HepG2 (cell line): ENCODE measurements at regions not wholly inside any gene's neighbourhood (a gene's known extent, or its start where the extent isn't known, plus 50 kb on each side); places are given as distances from the start of the nearest gene placed in this dataset.

ENCODE experiments used
- ATAC-seq: fragments of 200-7000 bp; cut with Tn5 transposase; 3 replicates; pipeline ENCODE4 v1.9.1; 2020; ENCODE audit warnings: mild to moderate bottlenecking, moderate library complexity
- BruUV-seq: library from RNA; stranded (reverse); fragments of 400-500 nt; replicated peaks from 2 replicates; lab custom pipeline; 2021; lab: Mats Ljungman, UMichigan
- CTCF ChIA-PET: fragments of 300-600 bp; formaldehyde crosslinking; extraction: SDS; loops from one replicate; lab custom pipeline; 2021; ENCODE audit warnings: low total read pairs, inconsistent platforms, low intra/inter-chr PET ratio; lab: Yijun Ruan, JAX
- POLR2A ChIA-PET: fragments of 350-600 bp; sonication (Branson Sonifier 250); formaldehyde crosslinking; loops from one replicate; lab custom pipeline; 2020; ENCODE audit warnings: antibody characterized with exemption, inconsistent platforms; lab: Yijun Ruan, JAX
- DNase-seq: peaks from one replicate; pipeline ENCODE4 v3.0.0-alpha.2; 2015; ENCODE audit warnings: low spot score
- FAIRE-seq: peaks from 3 replicates; lab custom pipeline; 2011; peaks lifted over from hg19 to GRCh38; lab: Jason Lieb, UNC
- H2AFZ ChIP-seq: one replicate; pipeline ENCODE4 v1.6.1; 2011; ENCODE audit warnings: low read length, inconsistent platforms
- H3K27ac ChIP-seq: fragments of 300-600 bp; 3 replicates; pipeline ENCODE4 v1.8.0; 2011; ENCODE audit warnings: mixed run types, mild to moderate bottlenecking, mixed read lengths, low read length, inconsistent platforms; ENCODE audit not compliant: insufficient read depth; ENCODE audit errors: extremely low read length
- H3K27me3 ChIP-seq, 2 experiments: fragments of 200-600 bp in 1 of 2; 2 replicates in 1 of 2; 3 replicates in 1 of 2; pipeline versions ENCODE4 v1.6.0 to v1.8.0; 2011; ENCODE audit warnings: low read length in 2 of 2, mild to moderate bottlenecking in 2 of 2, moderate library complexity in 2 of 2, inconsistent platforms in 1 of 2; ENCODE audit not compliant: insufficient read depth in 2 of 2, control insufficient read depth in 1 of 2
- H3K36me3 ChIP-seq, 2 experiments: fragments of 200-600 bp in 1 of 2; replicated peaks in 1 of 2; 2 replicates in 1 of 2; 3 replicates in 1 of 2; pipeline versions ENCODE4 v1.5.1 to v1.8.0; 2011; ENCODE audit warnings: low read length in 2 of 2, inconsistent platforms in 1 of 2; ENCODE audit not compliant: insufficient read depth in 2 of 2, control insufficient read depth in 1 of 2
- H3K4me1 ChIP-seq: 2 replicates; pipeline ENCODE4 v1.5.1; 2012; ENCODE audit warnings: low read length, inconsistent platforms; ENCODE audit not compliant: insufficient read depth
- H3K4me2 ChIP-seq: 2 replicates; pipeline ENCODE4 v1.6.0; 2011; ENCODE audit warnings: low read depth, low read length, inconsistent platforms
- H3K4me3 ChIP-seq, 3 experiments: fragments of 200-600 bp in 1 of 3; sonication (generic), shearing (Covaris generic) in 1 of 3; replicated peaks in 1 of 3; 2 replicates each; pipeline ENCODE4 v1.5.1; 2011 to 2016; ENCODE audit warnings: low read length in 3 of 3, inconsistent platforms in 2 of 3, low read depth in 2 of 3, mild to moderate bottlenecking in 2 of 3, control low read depth in 1 of 3, mixed read lengths in 1 of 3; ENCODE audit not compliant: insufficient read depth in 1 of 3
- H3K79me2 ChIP-seq: one replicate; pipeline ENCODE4 v1.6.1; 2011; ENCODE audit warnings: low read length, inconsistent platforms; ENCODE audit not compliant: insufficient read depth
- H3K9ac ChIP-seq: 2 replicates; pipeline ENCODE4 v1.6.0; 2011; ENCODE audit warnings: mild to moderate bottlenecking, low read depth, low read length, inconsistent platforms; ENCODE audit not compliant: insufficient read depth
- H3K9me3 ChIP-seq: 2 replicates; pipeline ENCODE4 v1.5.1; 2012; ENCODE audit warnings: mild to moderate bottlenecking, low read length
- H4K20me1 ChIP-seq: 2 replicates; pipeline ENCODE4 v1.6.0; 2011; ENCODE audit warnings: inconsistent platforms, mild to moderate bottlenecking, low read length, moderate library complexity; ENCODE audit not compliant: insufficient read depth
- CTCF ChIP-seq: sonication (generic); formaldehyde crosslinking; IDR thresholded peaks from 2 replicates; pipeline ENCODE4 v1.5.0; 2020; ENCODE audit warnings: mild to moderate bottlenecking, missing genetic modification reagents, moderate library complexity
- PRMT3 ChIP-seq: sonication (generic); formaldehyde crosslinking; IDR thresholded peaks from 2 replicates; pipeline ENCODE4 v1.8.1; 2022; ENCODE audit warnings: low read depth, mild to moderate bottlenecking, moderate library complexity, missing genetic modification reagents, borderline replicate concordance
- REL ChIP-seq: sonication (generic); formaldehyde crosslinking; conservative IDR thresholded peaks from 2 replicates; pipeline ENCODE4 v1.8.0; 2022; ENCODE audit warnings: mild to moderate bottlenecking, missing genetic modification reagents, moderate library complexity
- SP140L ChIP-seq: sonication (generic); formaldehyde crosslinking; IDR thresholded peaks from 2 replicates; pipeline ENCODE4 v1.4.0; 2020; ENCODE audit warnings: missing genetic modification reagents, borderline replicate concordance
- SRSF4 ChIP-seq: fragments of 200-400 bp; formaldehyde crosslinking; IDR thresholded peaks from one replicate; pipeline ENCODE4 v1.6.1; 2018; ENCODE audit warnings: mild to moderate bottlenecking, low read depth, low read length, moderate library complexity; ENCODE audit not compliant: poor library complexity, severe bottlenecking
- ZNF331 ChIP-seq: sonication (generic); formaldehyde crosslinking; IDR thresholded peaks from 2 replicates; pipeline ENCODE4 v1.4.0; 2020; ENCODE audit warnings: missing genetic modification reagents
- WGBS: methylation state at CpG from one replicate; pipeline ENCODE4 v1.1.6; 2017; ENCODE audit warnings: low lambda C conversion rate; 5-methylcytosine and 5-hydroxymethylcytosine counted together
- in situ Hi-C: cut with HindIII; loops from 2 replicates; pipeline ENCODE4 v1.10.0; 2017; ENCODE audit warnings: low pct_unique_long_range_greater_than_20kb; ENCODE audit not compliant: extremely low pct_ligation_motif_present
- intact Hi-C: fragments of 100-400 bp; cut with micrococcal nuclease; formaldehyde crosslinking; loops from one replicate; pipeline ENCODE4 v1.10.0; 2022; ENCODE audit not compliant: unreplicated experiment

GRCh38 chr18:68152770-68153169 is 562.1 kb downstream of the TMX3 start:
- DNase-seq: peak; percentile 1
- no peaks in the 10 kb centered on the region for H3K79me2 ChIP-seq
- WGBS: 0% methylated on average over 3 of the region's 7 CpGs
- intact Hi-C loops: loop anchor here (2.0 kb wide), 1 partner anchor 636 kb away; the partner anchor contains the start of gene DSEL
- no peaks in the 10 kb centered on the region for H4K20me1 ChIP-seq
- H3K4me3 ChIP-seq: no peak overlapping the region
- H2AFZ ChIP-seq: no peak overlapping the region
- no peak overlapping the region for H3K27ac ChIP-seq
- in situ Hi-C loops: no loop called here
- ChIA-PET CTCF (no interaction called here), POLR2A (no interaction called here)
- peak; percentile 51 for TF ChIP-seq CTCF (CRISPR knock-in tag)
- TF ChIP-seq SRSF4: no peak
- no peaks in the 10 kb centered on the region for H3K9me3 ChIP-seq
- no peaks in the 10 kb centered on the region for H3K4me1 ChIP-seq
- FAIRE-seq: no peak
- peak; percentile 79 for ATAC-seq
- no peaks in the 10 kb centered on the region for H3K27me3 ChIP-seq
- no TSS peak for BruUV-seq
- H3K9ac ChIP-seq: no peak overlapping the region
- no peaks in the 10 kb centered on the region for H3K36me3 ChIP-seq
- no peak overlapping the region for H3K4me2 ChIP-seq

- ChIA-PET POLR2A (no interaction called here), CTCF (no interaction called here)
- Histone ChIP-seq H3K79me2 (no peaks in the 10 kb centered on the region), H3K27me3 (no peaks in the 10 kb centered on the region), H3K9me3 (no peaks in the 10 kb centered on the region), H4K20me1 (no peaks in the 10 kb centered on the region), H3K9ac (no peak overlapping the region), H3K4me3 (no peak overlapping the region), H3K4me1 (no peaks in the 10 kb centered on the region), H3K27ac (no peak overlapping the region), H2AFZ (no peak overlapping the region), H3K36me3 (no peaks in the 10 kb centered on the region), H3K4me2 (no peak overlapping the region)
- no peak for ATAC-seq
- TF ChIP-seq SP140L (CRISPR knock-in tag) (no peak), ZNF331 (CRISPR knock-in tag) (no peak), REL (CRISPR knock-in tag) (no peak), PRMT3 (no peak)
- DNase-seq: no peak
- WGBS: 0% methylated on average over 2 of the region's 2 CpGs
- in situ Hi-C loops (no loop called here), intact Hi-C loops (no loop called here)
- BruUV-seq: no TSS peak
- no peak for FAIRE-seq
Observed at GRCh38 chr18:68150961-68151360, 563.9 kb downstream of the TMX3 start.
